GM18511 (cell line): ENCODE measurements at regions not wholly inside any gene's neighbourhood (a gene's known extent, or its start where the extent isn't known, plus 50 kb on each side); places are given as distances from the start of the nearest gene placed in this dataset.

ENCODE experiments used
- ATAC-seq: cut with Tn5 transposase; IDR thresholded peaks from one replicate; pipeline ENCODE4 v1.9.1; 2021; ENCODE audit warnings: mild to moderate bottlenecking, moderate library complexity; ENCODE audit not compliant: unreplicated experiment

DNA sequence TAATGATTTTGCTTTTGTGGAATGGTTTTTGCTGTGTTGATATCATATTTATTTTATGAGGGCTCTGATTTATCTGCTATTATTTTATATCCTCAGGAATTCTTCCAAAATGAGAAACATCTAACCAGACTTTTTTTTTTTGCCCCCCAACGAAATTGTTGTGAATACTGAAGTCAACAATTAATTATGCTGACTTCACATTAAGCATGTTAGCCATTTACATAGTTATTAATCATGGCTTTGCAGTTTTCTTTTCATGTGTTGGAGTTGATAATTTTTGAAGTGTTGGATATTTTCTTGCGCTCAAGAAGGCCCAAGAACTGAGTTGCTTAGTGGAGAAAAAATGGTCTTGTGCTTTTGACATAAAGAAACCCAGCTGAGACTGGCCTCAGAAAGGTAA is 246.6 kb upstream of the CRY1 start:
- ATAC-seq, result no peak

DNA sequence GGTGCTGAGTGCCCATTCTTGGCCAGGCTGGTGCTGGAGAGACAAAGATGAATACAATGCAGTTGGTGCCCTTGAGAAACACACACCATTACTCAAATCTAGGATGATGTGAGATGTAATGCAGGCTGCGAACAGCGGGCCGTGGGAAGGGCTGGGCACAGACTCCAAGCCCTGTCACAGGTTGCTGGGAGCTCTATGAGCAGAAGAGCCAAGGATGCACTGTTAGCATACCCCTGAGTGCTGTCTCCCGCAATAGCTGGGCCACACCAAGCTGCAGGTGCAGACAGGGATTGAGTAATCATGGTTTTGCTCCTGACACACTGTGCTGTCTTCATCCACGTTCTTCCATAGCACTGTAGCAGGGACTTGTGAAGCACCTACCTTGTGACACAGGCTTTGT is 247.5 kb upstream of the CRY1 start:
- no peak for ATAC-seq

DNA sequence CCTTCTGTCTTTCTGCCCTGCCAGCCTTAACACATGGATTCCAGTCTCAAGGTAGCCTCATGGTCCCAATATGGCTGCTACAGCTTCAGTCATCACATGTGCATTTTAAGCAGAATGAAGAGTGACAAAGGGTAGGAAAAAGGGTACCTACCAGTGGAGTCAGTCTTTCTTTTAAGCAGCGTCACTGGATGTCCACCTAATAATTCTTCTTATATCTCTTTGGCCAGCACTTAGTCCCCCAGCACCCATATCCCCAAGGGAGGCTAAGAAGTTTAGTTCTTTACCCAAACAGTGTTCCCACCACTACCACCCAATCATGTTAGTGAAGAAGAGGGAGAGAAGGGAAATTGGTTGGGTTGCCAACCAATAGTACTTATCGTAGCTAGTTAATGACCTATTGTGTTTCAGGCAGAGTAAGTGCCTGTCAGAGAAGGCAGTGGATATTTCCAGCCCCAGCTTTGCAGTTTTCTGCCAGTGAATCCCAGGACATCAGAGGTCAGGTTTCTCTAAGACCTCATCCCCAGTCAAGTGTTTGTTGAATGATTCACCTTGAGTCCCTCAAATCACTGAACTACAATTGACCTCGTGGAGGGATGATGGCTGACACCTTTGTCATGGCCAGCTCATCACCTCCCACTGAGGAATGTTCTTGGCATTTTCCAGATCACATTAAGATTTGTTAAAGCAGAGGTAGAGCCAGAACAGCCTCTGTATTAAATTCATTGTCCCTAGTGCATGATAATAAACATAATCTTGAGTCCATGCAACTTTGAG is 250.9 kb upstream of the CRY1 start:
- no peak for ATAC-seq

DNA sequence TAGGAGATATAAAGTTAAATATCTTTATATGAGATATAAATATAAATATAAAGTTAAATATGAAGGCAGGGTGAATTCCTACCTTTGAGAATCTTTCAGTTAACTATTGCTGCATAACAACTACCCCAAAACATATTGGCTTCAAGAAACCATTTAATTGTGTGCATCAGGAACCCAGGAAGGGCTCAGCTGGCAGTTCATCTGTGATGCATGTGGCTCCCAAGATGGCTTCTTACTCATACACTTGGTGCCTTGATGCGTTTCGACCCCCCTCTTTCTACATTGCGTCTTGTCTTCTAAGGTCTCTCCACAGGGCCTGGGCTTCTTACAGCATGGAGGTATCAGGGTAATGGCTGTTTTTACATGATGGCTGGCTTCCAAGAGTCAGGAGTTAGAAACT is 253.9 kb upstream of the CRY1 start:
- no peak for ATAC-seq

DNA sequence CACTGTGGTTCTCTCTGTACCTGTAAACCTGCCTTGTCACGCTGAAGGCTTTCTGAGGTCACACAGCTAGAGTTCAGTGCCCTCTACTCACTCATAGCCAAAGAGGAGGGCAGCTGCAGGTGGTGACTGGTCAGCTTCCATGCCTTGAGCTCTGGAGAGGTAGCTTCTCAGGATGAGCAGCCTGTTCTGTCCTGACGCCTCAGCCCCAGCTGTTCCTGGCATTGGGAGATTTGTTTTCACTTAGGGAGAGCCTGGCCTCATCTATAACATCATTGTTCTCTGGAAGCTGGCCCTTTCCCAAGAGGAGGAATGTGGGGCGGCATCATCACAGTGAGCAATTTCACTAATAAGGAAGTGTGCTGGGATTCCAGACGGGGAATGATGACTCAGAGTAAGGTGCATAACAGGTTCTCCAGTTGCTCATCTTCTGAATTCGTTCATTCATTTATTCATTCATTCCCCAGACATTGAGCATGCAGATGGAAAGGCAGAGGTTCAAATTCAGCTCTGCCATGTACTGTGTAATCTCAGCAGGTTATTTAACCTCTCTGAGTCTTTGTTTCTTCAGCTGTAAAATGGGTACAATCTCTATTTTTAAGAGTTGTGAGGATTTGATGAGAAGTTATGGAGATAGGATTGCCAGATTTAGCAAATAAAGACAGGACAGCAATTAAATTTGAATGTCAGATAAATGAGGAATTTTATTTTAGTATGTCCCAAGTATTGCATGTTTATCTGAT is 255.8 kb upstream of the CRY1 start:
- ATAC-seq, result no peak

DNA sequence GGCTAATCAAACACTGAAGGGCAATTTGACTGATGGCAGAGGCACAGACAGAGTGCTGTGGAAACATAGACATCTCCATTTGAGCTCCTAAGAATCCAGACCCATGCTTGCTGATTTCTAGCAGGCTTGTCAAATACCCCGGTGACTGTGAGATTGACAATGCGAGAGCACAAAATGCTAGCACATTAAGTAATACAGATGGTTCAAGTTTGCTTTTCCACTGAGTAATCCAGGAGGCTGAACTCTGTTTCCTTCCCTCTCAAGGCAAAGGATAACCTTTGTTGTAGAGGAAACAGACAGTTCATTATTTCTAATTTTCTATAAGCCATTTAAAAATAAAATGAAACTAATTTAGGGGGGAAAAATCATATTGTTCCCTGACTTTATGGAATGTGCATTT is 256.5 kb upstream of the CRY1 start:
- ATAC-seq, result no peak

DNA sequence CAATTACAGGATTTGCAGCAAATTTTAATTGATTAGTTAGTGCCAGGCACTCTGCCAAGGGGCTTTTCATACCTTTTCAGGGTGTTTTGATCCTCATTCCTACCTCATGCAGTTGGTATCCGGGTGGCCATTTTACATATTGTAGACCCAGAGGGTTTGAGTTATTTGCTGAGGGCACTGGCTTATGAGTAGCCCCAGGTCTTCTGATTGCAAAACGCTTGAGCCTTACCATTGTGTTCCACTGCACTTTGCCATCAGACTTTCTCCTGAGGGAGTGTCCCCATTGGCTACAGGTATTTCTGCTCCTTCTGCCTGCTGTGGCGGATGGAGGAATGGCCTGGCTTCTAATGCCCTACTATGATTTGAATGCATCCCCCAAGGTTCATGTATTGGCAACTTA is 257.8 kb upstream of the CRY1 start:
- no peak for ATAC-seq

DNA sequence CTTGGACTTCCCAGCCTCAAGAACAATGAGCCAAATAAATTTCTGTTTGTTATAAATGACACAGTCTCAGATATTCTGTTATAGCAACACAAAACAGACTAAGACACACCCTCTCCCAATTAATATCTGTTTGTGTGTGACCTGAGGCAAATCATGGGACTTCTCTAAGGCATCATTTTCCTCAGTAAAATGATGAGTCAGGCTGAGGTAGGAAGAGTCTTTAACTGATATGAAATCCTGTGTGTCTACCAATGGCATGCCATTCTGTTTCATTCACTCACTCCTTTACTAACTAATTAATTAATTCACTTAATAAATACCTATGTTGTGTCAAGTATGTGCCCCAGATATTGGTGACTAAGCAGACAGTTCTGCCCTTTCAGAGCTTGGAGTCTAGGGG is 258.4 kb upstream of the CRY1 start:
- ATAC-seq, result no peak

DNA sequence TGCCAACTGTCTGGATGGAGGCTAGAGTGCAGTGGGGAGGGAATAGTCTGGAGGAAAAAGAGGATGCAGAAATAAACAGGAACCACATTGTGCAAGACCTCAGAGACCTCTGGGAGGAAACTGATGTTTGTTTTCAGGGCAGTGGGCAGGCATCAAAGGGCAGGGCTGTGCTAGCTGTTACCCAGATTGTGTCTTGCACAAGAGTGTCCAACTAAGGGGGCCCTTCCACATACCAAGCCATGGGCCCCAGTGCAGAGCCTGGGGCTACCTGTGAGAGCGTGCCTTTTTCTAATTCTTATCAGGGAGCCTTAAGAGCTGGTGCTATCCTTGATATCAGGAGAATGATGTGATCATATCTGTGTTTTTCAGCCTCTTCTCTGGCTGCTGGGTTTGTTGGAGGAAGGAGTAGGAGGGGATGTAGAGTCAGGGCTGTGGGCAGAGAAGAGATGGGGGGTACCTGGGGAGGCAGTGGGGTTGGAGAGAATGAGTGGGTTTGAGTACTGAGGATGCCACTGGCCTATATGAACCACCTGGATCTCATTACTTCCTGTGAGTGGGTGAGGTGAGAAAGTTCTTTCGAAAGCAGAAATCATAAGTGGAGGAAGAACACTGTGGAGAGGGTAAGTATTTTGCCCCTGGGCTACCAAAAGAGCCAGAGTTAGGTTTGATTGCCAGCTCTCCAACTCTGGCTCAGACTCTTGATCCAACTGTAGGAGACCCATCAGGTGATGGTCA is 259.2 kb upstream of the CRY1 start:
- ATAC-seq, result no peak

DNA sequence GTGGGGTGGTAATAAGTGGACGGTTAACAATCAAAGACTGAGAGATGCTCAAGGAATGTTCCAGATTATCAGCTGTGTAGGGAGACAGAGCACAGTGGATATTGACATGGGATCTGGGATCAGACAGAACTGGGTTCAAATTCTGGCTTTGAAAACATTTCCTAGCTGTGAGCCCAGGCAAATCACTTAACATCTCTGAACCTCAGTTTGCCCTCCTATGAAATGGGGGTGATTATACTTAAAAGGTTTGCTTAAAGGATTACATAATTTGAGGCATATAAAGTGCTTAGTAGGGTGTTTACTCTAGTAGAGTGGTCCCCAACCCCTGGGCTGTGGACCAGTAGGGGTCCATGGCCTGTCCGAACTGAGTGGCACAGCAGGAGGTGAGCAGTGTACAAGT is 260.0 kb upstream of the CRY1 start:
- no peak for ATAC-seq

DNA sequence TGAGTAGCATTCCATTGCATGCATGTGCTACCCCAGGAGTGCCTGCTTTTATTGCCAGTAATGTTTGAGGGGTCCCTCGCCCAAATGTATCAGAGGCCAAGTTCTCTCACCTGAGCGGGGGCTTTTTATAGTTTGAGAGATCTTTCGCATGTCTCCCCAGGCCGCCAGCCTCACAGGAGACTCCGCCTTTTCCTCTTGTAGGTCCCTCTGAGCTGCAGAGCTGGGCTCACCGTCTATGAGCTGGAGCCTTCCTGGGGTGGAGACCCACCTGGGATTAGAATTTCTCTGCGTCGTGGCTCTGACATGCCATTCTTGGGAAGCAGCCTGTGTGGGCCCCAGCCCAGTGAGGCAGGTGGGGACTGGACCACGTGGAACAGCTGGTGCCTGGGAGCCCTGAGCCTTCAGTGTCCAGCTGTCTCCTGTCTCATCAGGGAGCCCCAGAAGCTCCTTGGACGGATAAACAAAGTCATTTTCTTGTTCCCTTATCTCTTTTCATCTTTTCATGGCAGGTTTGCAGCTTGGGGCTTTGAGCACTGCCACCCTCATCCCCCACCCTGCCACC is 261.7 kb upstream of the CRY1 start:
- no peak for ATAC-seq

DNA sequence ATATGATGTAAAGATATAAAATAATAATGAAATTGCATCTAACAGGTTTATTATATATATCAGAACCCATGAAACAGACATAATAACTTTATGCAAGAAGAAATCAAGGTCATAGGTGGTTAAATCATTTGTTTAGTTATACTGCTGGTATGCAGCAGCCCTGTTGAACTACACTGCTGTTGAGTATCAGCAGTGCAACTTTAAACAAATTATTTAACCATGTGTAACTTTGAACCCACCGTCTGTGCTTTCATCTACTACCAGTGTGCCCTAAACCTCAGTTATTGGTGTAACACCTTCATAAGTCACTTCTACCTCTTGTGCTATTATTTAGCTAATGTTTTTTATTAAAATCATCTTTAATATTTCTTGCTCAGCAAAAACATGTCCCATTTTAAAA is 262.3 kb upstream of the CRY1 start:
- ATAC-seq, result no peak

DNA sequence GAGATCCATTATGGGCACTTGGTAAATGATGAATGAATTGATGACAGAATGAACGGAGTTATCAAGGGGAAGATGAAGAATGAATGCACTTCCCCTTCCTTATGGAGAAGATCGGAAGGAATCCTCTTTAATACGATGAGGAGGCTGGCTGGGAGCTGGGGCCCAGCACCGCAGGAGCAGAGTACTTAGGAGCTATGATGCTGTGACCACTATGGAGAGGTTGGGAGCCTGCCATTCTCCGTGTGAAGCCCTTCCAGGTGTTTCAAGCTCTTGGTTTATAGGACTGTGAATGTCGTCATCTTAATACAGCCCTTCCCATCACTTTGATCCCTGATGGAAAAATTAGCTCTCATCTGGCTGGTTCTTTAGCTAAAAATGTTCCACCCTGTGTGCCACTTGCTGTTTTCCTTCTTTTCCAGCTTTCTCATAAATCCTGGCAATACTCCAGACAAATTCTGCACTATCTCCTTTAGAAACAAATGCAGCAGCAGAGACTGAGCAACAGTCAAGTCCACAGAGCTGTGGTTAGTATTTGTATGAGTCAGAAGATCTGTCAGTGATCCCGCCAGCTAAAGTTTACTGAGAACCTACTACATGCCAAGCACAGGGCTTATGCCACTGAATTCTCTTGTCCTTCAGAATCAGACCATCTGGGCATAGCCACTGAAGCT is 263.1 kb upstream of the CRY1 start:
- ATAC-seq, result no peak

DNA sequence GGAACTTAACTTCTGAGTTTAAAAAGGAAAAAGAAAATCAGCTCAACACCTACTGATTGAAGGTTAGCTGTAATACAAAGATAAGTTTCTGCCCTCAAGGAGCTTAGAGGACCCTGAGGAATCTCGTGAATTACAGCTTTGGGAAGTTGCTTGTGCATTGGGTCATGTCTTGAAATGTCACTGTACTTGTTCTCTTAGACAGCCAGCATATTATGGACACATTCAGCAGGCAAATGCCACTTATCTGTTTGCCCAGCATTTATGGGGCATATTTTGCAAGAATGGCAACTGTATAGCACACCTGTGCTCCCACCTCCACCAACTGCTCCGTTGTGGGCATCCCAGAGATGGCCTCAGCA is 263.6 kb upstream of the CRY1 start:
- ATAC-seq, result no peak

DNA sequence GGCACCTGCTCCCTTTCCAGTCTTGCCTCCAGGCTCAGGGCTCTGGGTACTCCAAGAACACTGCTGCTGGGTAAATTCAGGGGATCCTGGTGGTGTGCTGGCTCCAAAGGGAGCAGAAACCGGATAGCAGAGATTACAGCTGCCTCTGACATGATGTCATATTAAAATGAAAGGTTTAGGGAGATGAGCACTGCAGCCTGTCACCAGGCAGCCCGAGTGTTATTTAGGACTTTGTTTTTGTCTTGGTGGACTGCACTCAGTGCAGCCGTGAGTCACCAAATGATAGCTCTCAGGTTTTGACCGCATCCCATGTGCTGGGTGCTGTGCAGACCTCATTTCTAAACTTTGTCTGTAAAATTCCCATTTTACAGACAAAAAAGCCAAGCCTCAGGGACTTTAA is 266.0 kb upstream of the CRY1 start:
- ATAC-seq, result no peak

DNA sequence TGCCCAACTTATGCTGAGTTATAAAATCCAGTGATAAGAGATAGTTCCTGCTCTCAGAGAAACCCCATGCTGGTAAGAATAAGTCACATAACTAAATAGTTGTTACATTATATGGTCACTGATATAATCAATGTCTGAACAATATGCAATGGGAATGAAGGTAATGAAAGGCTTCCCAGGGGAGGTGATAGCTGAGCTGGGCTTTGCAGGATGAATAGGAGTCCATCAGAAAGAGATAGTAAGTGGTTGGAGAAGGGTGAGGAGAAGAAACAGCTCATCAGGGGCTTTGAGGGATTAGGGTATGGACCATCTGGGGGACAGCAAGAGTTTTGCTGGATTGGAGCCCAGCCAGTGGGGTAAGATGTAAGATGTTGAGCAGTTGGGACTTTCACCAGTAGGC is 266.7 kb upstream of the CRY1 start:
- no peak for ATAC-seq

DNA sequence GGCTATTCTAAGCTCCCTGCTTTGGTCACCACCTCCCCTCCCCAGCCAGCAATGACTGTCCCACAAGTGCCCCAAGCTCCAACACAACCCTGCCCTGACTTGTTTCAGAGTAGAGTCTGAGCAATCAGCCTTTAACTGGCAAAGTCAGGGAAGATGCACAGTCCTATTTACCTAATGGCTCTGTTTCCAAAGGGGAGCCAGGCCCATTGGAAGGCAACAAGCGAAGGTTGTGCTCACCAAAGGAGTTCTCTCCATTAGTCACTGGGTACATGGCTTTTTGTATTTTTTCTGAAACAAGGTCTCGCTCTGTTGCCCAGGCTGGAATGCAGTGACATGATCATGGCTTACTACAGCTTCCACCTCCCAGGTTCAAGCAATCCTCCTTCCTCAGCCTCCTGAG is 267.1 kb upstream of the CRY1 start:
- ATAC-seq, result no peak

DNA sequence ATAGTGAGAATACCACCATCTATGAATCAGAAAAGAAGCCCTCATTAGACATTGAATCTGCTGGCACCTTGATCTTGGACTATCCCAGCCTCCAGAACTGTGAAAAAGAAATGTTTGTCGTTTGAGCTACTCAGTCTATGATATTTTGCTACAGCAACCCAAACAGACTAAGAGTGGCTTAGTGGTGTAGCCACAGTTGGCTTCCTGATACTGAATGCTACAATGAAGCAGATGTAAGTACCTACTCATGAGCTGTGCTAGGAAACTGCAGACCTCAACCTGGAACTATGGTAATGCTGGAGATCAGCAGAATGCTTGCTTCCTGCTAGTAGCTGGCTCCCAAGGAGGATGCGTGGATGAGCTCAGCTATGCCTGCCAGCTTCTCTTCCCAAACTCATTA is 268.6 kb upstream of the CRY1 start:
- no peak for ATAC-seq

DNA sequence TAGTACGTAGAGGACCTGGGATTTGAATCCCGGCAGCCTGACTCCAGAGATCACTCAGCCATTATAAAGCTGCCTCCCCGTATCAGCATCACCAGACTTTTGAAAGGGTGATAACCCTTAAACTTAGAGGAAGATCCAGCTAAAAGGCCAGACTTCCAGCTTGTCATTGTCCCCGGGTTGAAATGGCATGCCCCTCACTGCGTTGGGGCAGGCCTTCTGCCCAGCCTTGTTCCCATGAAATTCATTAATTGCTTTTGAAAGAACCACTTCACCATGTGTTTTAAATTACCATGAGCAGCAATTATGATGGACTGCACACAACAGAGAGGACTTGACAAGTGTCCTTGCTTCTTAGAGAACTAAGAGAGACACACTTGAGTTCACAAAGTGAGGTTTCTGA is 269.6 kb upstream of the CRY1 start:
- ATAC-seq, result no peak

DNA sequence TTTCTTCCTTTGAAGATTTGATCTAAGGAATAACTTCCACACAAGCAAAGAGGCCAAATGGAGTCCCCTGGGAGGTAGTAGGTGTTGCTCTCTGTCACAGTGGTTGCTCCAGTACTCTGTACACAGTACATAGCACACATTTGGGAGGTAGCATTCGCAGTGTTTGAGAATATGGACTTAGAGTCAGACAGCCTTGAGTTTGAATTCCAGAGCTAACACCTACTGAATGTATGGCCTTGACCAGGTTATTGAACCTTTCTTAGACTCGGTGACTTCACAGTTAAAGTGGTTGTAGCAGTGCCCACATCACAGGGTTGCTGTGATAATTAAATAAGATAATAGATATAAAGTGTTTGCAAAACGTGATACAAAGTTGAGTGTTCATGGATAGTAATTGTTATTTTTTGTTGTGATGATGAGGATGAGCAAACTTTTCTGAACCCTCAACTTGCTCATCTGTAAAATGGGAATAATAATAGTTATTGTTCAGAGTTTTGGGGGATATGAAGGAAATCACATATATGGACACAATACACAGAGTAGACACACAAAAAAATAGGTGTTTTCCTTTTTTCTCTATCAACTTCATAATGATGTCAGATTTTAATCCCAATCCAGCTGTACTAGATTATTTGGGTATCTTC is 271.6 kb upstream of the CRY1 start:
- no peak for ATAC-seq

DNA sequence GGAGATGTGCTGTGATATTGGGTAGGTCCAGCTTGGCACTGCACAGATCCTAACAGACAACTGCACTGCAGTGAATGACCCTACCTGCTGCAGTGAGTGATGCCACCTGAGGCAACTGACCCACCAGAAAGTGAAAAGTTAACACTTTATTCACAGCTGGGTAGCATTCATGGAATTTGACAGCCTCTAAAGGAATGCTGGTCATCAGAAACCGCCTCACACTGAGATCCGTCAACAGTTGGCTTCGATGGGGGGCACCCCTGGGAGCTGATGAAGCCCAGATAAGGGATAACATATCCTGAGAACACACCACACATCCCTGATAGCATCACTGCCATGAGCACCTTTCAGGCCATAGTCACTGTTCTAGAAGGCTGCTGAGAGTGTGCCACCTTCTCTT is 272.4 kb upstream of the CRY1 start:
- no peak for ATAC-seq
